Ovary (tissue), 7 donors: ENCODE measurements at regions not wholly inside any gene's neighbourhood (a gene's known extent, or its start where the extent isn't known, plus 50 kb on each side); places are given as distances from the start of the nearest gene placed in this dataset.

Experiments used
- DNase-seq, 5 donors: peaks; one replicate each; pipeline ENCODE4 v3.0.0-alpha.2; 2019 to 2020
- H3K27ac ChIP-seq, 2 donors: fragments of 200-600 bp; one replicate each; pipeline versions ENCODE4 v1.5.1 to v1.8.0; 2019 to 2022
- H3K27me3 ChIP-seq: fragments of 200-600 bp; one replicate; pipeline ENCODE4 v1.8.0; 2022
- H3K36me3 ChIP-seq: fragments of 200-600 bp; sonication (generic); one replicate; pipeline ENCODE4 v1.5.1; 2019
- H3K4me1 ChIP-seq: one replicate; pipeline ENCODE4 v1.8.1; 2013; ENCODE audit warnings: mild to moderate bottlenecking, moderate library complexity; ENCODE audit not compliant: insufficient read depth
- H3K4me3 ChIP-seq: fragments of 200-600 bp; sonication (generic); one replicate; pipeline ENCODE4 v1.5.1; 2017
- H3K9me3 ChIP-seq, 2 donors: fragments of 200-600 bp in 1 of 2; sonication (generic) in 1 of 2; one replicate each; pipeline versions ENCODE4 v1.5.1 to v1.8.1; 2013 to 2019; ENCODE audit warnings: mild to moderate bottlenecking in 1 of 2, moderate library complexity in 1 of 2
- CTCF ChIP-seq, 3 donors: fragments of 450-650 bp in 2 of 3; fragments of 200-600 bp in 1 of 3; IDR thresholded peaks; one replicate each; pipeline versions ENCODE4 v1.5.1 to v1.8.0; 2016 to 2022; ENCODE audit warnings: antibody characterized with exemption in 3 of 3, mild to moderate bottlenecking in 1 of 3
- EP300 ChIP-seq: sonication (generic); formaldehyde crosslinking; IDR thresholded peaks from one replicate; pipeline ENCODE4 v1.6.1; 2017; ENCODE audit warnings: antibody characterized with exemption
- POLR2A ChIP-seq: fragments of 450-650 bp; IDR thresholded peaks from one replicate; pipeline ENCODE4 v1.6.1; 2017; ENCODE audit warnings: antibody characterized with exemption, mild to moderate bottlenecking, moderate library complexity
- WGBS, 3 donors: extraction: QIAGEN DNeasy Blood & Tissue Kit in 1 of 3; methylation state at CpG; one replicate each; pipeline versions ENCODE4 v1.1.5 to v1.1.7; 2013 to 2017; 5-methylcytosine and 5-hydroxymethylcytosine counted together
- intact Hi-C, 4 donors: fragments of 100-400 bp; cut with DNase I; formaldehyde crosslinking; loops; one replicate each; pipeline versions ENCODE4 v1.11.0 to v1.15.1; 2022 to 2023
- donor health status: DM: no; HTN: no; CAD: no; lungs with moderate emphysema.
- donor health status: DM: no; HTN: no; CAD: no.
- donor health status: Bipolar disorder and iron deficiency.
- donor health status: DM: no; HTN: no; CAD: no.
- donor health status: DM: yes; HTN: yes; CAD: no.

- TF ChIP-seq CTCF (IDR thresholded peaks at IDR 0.05), result no peak
- no peak for TF ChIP-seq EP300
- TF ChIP-seq POLR2A, result no peak
- no peak overlapping the region for H3K27ac ChIP-seq
- H3K27me3 ChIP-seq, result no peaks in the 10 kb centered on the region
- no peak overlapping the region for H3K4me3 ChIP-seq
- DNase-seq, result peak in 3 of 5 donors; percentile 15 to 32 (median 21)
- H3K9me3 ChIP-seq, result no peaks in the 10 kb centered on the region
- peaks cover 2% of the 10 kb centered on the region for H3K4me1 ChIP-seq
- H3K36me3 ChIP-seq, result no peaks in the 10 kb centered on the region
- WGBS, 3 donors, result 3 to 16% (median 5%) methylated on average over 6 of the region's 6 CpGs
- intact Hi-C loops, result no loop called here
Measured at GRCh38 chr4:56757821-56758411, 63.6 kb downstream of the SPINK2 start.

- Histone ChIP-seq H3K9me3 (no peaks in the 10 kb centered on the region), H3K36me3 (no peaks in the 10 kb centered on the region), H3K4me1 (peaks cover 2% of the 10 kb centered on the region), H3K27ac (no peak overlapping the region), H3K4me3 (no peak overlapping the region), H3K27me3 (no peaks in the 10 kb centered on the region)
- 75 to 86% (median 76%) methylated on average over 5 of the region's 5 CpGs for WGBS, 3 donors
- intact Hi-C loops, result no loop called here
- no peak for DNase-seq
- TF ChIP-seq EP300 (no peak), CTCF (IDR thresholded peaks at IDR 0.05) (no peak), POLR2A (no peak)
Measured at GRCh38 chr4:56757261-56757746, 64.2 kb downstream of the SPINK2 start.

- no peaks in the 10 kb centered on the region for H3K9me3 ChIP-seq
- no peaks in the 10 kb centered on the region for H3K36me3 ChIP-seq
- H3K27me3 ChIP-seq, result no peaks in the 10 kb centered on the region
- H3K27ac ChIP-seq, result no peak overlapping the region
- H3K4me3 ChIP-seq, result no peak overlapping the region
- peaks cover 2% of the 10 kb centered on the region for H3K4me1 ChIP-seq
- 67 to 94% (median 81%) methylated on average over 4 of the region's 4 CpGs for WGBS, 3 donors
- TF ChIP-seq EP300 (no peak), CTCF (IDR thresholded peaks at IDR 0.05) (no peak), POLR2A (no peak)
- no peak for DNase-seq
- intact Hi-C loops, result no loop called here
Measured at GRCh38 chr4:56755901-56756300, 65.6 kb downstream of the SPINK2 start.

- Histone ChIP-seq H3K9me3 (no peaks in the 10 kb centered on the region), H3K27ac (no peak overlapping the region), H3K36me3 (no peaks in the 10 kb centered on the region), H3K27me3 (no peaks in the 10 kb centered on the region), H3K4me3 (no peak overlapping the region), H3K4me1 (peaks cover 2% of the 10 kb centered on the region)
- DNase-seq, result no peak
- no peak for TF ChIP-seq CTCF (IDR thresholded peaks at IDR 0.05)
- TF ChIP-seq EP300, result no peak
- no peak for TF ChIP-seq POLR2A
- WGBS, 3 donors, result 43 to 45% (median 45%) methylated on average over 2 of the region's 2 CpGs
- intact Hi-C loops, result no loop called here
Measured at GRCh38 chr4:56752985-56753384, 68.5 kb downstream of the SPINK2 start.
